GM18502 (cell line): ENCODE measurements at regions not wholly inside any gene's neighbourhood (a gene's known extent, or its start where the extent isn't known, plus 50 kb on each side); places are given as distances from the start of the nearest gene placed in this dataset.
"Not testable (repeated sequence)": the region's sequence is repeated elsewhere in the genome, so short reads cannot be mapped to it uniquely, and the experiment has no call there.

Experiments used
- ATAC-seq: cut with Tn5 transposase; IDR thresholded peaks from one replicate; pipeline ENCODE4 v1.9.1; 2021; ENCODE audit warnings: mild to moderate bottlenecking; ENCODE audit not compliant: unreplicated experiment, poor library complexity

DNA sequence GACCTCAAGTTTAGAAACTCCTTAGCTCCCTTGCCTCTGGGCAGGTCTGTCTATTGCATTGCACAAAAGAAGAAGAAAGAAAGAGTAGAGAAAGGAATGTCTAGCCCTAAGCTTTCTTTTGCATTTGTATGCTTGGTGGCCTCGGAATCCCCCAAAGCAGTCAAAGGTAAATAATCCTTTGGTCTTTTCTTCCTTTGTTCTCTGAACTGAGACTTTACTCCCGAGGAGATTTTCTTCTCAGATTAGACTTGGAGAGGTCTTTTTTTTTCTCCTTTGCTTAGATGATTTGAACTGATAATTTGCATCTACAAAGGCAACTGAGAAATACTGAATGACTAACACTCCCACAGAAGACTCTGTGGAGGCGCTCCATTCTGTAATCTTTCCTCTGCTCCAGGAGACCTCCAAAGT is 93.2 kb downstream of the AKR1D1 start:
- no peak for ATAC-seq

DNA sequence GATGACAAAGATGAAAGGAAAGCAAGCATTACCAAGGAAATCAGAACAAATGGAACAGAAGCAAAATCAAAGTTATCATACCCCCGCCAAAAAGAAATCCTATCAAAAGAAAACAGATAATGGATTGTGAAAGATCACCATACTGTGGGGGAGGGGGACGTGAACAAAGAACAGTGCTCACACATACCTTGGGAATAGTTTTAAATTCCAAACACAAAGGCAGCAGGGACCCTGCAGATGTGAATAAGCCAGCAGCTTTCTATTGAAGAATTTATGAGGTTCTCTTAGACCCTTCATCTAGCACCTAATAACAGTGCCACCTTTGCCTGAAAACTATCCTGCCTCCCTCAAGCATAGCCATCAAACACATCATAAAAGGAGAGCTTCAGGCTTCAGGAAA is 94.0 kb downstream of the AKR1D1 start:
- no peak for ATAC-seq

DNA sequence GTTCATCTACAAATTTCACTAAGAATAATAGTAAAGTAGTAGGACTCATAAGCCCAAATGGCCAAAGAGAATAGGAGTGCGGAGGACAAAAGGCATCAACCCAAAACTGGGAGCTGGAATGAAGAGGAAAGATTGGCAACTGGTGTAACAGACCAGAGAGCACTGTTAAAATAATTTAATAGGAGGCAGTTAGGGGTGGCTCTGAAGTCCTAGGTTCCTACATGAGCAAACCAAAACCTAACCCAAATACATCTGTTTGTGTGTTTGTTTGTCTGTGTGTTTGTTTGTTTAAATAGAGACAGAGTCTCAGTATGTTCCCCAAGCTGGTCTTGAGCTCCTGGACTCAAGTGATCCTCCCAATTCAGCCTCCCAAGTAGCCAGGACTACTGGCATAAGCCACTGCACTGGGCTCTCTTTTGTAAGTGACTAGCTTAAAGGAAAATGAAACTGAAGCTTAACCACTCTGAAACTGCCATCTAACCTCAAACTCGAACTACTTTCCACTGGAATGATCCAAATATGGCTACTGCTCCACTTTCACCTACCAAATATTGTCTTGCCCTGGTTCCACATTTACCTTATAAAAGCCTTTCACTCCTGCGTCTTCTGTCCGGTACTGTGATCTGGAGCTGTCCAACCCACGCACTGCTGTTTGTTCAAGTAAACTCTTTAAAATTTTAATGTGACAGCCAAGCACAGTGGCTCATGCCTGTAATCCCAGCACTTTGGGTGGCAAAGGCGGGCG is 94.9 kb downstream of the AKR1D1 start:
- ATAC-seq: peak; percentile 95

DNA sequence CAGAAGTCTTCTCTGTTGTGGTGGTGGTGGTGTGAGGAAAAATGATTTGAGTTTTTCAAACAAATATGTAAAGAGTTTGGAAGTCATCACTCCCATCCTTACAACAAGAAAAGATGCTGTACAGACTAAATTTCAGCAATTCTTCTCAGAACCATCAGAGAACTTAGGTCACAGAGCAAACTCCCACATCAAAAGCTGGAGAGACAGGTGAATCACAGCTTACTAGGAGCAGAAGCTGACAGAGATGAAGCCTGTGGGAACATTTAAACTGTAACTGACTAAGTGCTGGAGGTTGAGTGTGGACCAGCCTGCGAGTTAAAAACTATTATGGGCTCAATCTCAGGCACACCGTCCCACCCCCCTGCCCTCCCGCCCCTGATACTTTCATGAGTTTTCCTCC is 97.3 kb downstream of the AKR1D1 start:
- no peak for ATAC-seq

DNA sequence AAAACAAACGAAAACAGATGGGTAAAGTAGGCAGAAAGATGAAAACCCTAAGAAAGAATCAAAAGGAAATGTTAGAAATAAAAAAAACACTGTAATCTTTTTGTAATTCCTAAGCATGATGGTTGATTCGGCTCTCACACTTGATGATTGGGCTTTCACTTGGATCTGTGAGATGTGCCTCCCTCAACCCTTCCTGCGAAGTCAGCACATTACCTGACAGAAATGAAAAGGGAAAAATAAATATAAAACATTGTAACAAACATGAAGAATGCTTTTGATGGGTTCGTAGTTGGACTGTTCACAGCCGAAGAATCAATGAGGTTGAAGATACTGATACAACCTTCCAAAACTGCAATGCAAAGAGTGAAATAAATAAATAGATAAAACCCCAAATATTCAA is 99.8 kb downstream of the AKR1D1 start:
- ATAC-seq: no peak

DNA sequence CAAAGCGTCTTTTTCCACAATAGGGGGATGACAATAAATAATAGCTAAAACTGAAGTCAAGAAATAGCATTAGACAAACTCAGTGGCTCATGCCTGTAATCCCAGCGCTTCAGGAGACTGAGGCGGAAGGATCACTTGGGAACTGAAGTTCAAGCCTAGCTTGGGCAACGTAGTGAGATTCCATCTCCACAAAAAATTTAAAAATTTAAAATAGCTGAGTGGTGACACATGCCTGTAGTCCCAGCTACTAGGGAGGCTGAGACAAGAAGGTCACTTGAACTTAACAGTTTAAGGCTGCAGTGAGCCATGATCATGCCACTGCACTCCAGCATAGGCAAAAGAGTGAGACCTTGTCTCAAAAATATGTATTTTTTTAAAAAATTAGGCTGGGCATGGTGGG is 107.9 kb downstream of the AKR1D1 start:
- no peak for ATAC-seq

DNA sequence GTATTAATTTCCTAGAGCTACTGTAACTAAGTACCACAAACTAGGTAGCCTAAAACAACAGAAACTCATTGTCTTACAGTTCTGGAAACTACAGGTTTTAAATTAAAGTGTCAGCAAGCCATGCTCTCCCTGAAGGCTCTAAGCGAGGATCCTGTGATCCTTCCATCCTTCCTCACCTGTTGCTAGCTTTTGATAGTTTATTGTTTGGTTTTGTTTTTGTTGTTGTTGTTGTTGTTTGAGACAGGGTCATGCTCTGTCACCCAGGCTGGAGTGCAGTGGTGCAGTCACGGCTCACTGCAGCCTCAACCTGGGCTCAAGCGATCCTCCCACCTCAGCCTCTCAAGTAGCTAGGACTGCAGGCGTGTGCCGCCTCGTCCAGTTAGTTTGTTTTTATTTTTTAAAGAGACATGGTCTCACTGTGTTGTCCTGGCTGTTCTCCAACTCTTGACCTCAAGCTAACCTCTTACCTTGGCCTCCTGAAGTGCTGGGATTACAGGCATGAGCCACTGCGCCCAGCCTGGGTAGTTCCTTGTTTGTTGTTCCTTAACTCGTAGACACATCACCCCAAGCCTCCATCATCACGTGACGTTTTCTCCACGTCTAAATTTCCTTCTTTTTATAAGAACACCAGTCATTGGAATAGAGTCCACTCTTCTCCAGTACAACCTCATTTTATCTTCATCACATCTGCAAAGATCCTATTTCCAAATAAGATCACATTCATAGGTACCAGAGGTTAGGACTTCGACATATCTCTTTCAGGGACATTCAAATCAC is 109.1 kb downstream of the AKR1D1 start:
- ATAC-seq: no peak

DNA sequence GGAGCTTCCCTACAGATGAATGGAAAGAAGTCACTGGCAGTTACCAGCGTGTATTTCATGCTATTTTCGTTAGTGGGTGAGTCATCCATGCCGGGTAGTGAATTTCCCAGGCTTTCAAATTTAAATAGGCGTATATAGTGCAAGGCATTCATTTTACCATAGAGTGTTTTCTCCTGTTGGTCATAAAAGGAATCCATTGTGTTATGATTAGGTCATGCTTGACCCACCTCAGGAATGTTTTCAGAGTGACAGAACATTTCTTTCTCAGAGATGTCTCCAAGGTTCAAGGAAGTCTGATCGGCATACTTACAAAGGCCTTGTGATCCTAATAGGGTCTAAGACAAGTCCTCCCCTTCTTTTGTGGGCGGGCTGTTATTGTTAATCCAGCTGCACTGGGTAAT is 110.7 kb downstream of the AKR1D1 start:
- ATAC-seq: no peak

DNA sequence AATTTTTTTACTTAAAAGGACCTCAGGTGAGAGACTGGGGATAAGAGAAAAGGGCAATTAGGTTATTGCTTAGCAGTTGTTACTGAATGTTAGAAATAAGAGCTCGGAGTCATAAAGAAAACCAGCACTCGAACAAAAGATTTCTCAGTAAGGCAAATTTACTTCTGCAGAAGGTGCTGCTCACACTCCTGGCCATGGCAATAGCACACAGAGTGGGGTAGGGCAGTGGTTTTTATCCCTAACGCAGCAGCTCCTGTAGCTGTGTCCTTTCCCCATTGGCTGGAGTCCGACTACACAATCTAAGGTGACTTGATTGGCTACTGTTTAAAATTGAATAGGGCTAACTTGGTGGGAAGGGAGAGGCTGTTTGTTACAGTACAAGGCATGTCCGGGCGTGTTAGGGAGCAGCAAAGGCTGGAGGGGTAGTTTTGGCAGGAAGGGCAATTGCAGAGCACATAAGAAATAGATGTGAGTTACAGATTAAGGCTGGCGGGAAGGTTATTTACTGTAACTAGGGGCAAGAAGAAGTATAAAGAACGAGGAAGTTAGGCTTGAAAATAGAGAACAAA is 112.1 kb downstream of the AKR1D1 start:
- no peak for ATAC-seq

DNA sequence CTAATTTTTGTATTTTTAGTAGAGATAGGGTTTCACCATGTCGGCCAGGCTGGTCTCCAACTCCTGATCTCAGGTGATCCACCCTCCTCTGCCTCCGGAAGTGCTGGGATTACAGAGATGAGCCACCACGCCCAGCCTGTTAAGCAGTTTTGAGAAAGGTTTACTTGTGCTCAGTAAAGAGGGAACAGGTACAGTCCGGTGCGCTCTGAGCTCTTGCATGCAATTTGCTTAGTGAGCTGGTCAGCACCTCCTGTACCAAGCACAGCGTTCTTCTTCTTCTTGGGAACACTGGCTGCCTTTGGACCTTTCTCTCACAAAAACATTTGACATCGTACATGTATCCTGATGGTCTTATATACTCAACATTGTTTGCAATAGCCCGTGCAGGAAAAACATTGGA is 118.3 kb downstream of the AKR1D1 start:
- ATAC-seq: no peak

DNA sequence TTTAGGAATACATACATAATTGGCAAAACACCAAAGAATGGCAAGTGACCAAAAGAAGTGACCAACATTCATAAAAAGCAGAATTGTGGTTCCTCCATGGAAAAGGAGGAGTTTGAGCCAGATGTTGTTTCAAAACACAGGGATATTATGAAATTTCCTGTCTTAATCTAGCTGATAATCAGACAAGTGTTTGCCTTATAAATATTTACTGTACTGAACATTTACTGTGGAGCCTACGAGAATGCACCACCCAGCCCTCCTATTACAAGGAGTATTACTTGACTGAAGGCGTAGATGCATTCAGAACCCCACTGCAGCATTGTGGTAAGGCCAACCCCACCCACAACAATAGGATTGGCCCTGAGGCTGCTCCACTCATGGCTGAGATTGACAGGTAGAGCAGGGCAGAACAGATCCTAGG is 118.9 kb downstream of the AKR1D1 start:
- ATAC-seq: no peak

DNA sequence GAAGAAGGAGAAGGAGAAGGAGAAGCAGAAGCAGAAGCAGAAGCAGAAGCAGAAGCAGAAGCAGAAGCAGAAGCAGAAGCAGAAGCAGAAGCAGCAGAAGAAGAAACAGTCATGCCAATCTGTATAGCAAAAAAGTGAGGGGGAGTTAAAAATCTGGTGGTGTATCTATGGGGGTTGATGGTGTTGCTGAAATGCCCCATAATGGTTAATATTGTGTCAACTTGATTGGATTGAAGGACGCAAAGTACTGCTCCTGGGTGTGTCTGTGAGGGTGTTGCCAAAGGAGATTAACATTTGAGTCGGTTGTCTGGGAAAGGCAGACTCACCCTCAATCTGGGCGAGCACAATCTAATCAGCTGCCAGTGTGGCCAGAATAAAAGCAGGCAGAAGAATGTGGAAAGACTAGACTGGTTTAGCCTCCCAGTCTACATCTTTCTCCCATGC is 120.3 kb downstream of the AKR1D1 start:
- not testable (repeated sequence) for ATAC-seq

DNA sequence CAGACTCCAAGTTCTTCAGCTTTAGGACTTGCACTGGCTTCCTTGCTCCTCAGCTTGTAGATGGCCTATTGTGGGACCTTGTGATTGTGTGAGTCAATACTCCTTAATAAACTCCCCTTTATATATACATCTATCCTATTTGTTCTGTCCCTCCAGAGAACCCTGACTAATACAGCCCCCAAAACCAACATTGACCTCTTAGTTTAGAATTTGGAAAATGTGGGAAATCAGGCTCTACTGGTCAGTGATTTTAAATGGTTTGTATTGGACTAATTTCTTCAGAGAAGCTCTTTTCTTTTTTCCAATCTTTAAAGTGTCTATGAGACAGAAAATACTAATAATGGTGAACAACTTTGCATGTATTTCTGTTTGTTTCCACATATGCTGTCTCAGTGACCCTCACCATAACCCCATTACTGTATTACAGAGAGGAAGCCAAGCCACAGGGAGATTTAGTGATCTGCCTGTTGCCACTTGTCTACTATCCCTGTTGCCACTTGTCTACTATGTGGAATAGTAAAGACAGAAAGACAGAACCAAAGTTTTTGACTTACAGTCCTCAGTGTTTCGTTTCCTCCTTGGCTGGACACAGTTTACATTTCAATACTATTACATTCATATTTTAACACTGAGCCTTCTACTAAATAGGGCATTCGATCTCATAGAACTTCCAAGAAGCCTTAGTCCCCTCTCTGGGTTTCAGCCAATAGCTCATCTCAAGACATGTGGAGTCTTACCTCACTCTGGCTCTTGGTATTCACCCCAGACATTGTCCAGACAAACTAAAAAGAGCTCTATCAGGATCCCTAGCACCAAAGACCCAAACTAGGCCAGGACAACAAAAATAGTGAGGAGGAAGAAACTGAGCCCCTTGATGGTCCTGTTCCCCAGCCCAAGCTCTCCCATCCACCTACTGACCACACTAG is 121.0 kb downstream of the AKR1D1 start:
- no peak for ATAC-seq

DNA sequence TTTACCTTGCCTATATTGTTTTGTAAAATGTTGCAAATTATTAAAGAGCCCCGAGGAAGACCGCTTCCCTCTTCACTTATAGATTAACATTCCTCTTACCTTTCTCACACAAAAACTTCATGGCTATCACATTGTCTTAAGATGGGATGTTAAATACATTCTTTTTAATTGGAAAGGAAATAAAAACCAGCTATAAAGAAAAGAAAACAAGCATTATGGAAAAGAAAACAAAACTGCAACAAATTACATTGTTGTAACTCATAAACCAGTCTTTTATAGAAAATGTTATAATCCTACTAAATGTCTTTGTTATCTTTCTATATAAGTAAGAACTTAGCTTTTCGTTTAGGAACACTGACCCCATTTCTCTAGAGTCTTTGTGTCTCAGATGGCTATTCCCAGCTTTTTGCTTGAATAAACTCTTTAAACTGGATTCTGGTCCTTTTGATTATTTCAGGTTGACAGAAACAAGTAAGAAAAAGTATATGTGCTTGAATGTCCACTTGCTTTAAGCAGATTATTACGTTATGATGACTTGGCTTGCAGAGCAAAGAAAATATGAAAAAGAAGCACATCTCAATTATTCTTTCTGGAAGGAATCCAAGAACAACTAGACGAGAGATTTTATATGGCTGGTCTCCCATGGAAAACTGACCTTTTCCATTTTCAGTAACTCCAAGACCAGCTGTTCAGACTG is 128.2 kb downstream of the AKR1D1 start:
- ATAC-seq: no peak

DNA sequence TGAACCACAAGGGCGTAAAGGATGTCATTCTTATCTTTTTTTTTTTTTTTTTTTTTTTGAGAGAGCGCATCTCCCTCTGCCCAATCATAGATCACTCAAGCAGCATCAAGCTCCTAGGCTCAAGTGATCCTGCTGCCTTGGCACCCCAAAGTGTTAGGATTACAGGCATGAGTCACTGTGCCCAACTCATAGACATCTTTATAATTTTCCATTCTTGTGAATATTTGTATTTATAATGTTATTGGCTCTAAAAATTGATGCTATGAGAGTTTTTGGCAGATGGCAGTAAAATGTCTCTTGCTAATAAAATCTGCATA is 128.7 kb downstream of the AKR1D1 start:
- ATAC-seq: no peak

DNA sequence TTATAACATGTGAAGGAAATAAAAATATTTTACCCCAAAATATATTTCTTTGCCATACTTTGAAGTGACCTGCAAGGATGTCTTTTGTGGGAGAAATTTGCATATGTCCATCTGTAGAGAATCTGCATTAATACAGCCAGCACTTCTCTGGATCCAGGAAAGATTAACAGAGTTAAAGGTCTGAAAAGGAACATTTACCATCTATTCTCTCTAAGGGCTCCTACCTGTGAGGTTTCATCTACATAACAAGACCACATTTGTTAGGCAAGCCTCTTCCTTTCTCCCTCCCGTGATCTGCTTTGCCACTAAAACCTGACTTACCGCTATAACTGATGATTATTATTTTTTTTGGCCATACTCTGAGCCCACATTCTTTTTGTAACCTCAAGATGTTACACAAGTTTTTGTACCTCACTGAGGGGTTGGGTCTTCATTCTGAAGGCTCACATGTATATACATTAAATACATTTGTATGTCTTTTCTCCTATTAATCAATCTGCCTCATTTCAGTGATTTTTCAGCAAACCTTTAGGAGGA is 129.4 kb downstream of the AKR1D1 start:
- ATAC-seq: no peak

DNA sequence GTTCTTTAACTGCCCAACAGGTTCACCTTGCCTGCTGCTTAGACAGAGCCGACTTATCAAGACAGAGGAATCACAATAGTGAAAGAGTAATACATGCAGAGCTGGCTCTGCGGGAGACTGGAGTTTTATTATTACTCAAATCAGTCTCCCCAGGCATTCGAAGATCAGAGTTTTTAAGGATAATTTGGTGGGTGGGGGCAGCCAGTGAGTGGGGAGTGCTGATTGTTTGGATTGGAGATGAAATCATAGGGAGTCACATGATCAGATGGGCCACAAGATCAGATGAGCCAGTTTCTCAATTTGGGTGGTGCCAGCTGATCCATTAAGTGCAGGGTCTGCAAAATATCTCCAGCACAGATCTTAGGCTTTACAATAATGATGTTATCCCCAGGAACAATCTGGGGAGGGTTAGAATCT is 131.3 kb downstream of the AKR1D1 start:
- ATAC-seq: no peak

DNA sequence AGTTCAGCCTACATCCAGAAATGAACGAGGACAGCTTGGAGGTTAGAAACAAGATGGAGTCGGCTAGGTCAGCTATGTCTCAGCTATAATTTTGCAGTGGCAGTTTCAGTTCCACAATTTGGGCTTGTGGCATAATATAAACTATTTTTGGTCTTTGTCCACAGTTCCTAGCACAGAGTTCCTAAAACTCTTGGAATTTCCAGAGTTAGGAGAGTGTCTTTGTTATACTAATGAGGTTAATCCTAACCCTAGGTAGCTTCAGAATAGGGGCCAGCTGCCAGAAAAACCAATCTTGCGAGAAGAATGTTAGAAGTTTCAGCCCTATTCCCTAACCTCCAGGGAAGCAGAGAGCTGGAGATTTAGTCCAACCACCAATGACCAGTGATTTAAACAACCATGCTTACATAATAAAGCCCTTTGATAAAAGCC is 131.9 kb downstream of the AKR1D1 start:
- no peak for ATAC-seq

DNA sequence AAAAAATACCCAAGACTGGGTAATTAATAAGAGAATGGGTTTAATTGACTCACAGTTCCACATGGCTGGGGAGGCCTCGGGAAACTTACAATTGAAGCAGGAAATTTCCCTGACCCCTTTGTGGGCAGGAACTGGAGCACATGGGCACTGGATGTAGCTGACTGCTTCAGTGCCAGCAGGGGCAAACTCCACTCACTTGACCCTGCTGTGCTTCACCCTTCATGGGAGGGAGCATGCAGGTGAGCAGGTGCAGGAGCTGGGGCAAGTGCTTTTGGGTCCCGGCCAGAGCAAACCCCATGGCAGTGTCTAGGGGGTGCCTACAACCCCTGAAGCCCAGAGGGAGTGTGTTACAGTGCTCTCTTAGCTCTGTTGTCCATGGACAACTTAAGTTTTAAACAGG is 132.6 kb downstream of the AKR1D1 start:
- ATAC-seq: no peak

DNA sequence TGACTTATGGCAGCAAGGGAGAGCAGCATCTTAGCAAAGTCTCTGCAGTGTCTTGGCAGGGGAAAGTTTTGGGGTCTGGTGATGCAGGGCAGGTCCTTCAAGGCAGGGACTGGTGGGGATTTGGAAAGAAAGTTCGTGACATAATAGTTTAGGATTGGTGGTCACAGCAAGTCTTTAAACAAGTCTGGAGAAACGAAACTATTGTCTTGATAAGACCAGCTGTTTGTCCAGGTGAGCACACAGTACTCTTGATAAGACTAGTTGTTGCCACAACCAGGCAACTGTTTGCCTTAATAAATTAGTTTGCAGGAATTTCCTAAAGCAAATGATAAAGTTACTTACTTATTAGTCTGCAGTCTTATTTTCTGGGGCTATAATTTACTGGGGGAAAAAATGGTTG is 136.1 kb downstream of the AKR1D1 start:
- ATAC-seq: no peak
